SU-DHL-6 (cell line): ENCODE measurements at regions not wholly inside any gene's neighbourhood (a gene's known extent, or its start where the extent isn't known, plus 50 kb on each side); places are given as distances from the start of the nearest gene placed in this dataset.

Source experiments
- H2AFZ ChIP-seq: fragments of 200-600 bp; sonication (generic); 2 replicates; pipeline ENCODE4 v1.6.1; 2014; ENCODE audit warnings: low read depth, mild to moderate bottlenecking, moderate library complexity, mixed read lengths, antibody characterized with exemption, low read length; ENCODE audit not compliant: severe bottlenecking
- H3F3A ChIP-seq: fragments of 200-600 bp; shearing (Covaris generic); 2 replicates; pipeline ENCODE4 v1.6.0; 2016; ENCODE audit warnings: antibody characterized with exemption, mild to moderate bottlenecking; ENCODE audit not compliant: insufficient read depth
- H3K27ac ChIP-seq: fragments of 200-600 bp; sonication (generic); 2 replicates; pipeline ENCODE4 v1.5.1; 2016; ENCODE audit warnings: low read depth, mild to moderate bottlenecking, low read length, moderate library complexity, mixed read lengths
- H3K27me3 ChIP-seq: fragments of 200-600 bp; sonication (generic), shearing (Covaris generic); 2 replicates; pipeline ENCODE4 v1.6.0; 2014; ENCODE audit warnings: mild to moderate bottlenecking, low read length
- H3K36me3 ChIP-seq: fragments of 200-600 bp; sonication (generic); 2 replicates; pipeline ENCODE4 v1.6.1; 2014; ENCODE audit warnings: mild to moderate bottlenecking, low read length, mixed read lengths
- H3K4me2 ChIP-seq: fragments of 300-600, 200-600 bp; shearing (Covaris generic), sonication (generic); 2 replicates; pipeline ENCODE4 v1.6.0; 2014; ENCODE audit warnings: low read length, low read depth, mild to moderate bottlenecking; ENCODE audit not compliant: poor library complexity, severe bottlenecking
- H3K4me3 ChIP-seq: fragments of 200-600 bp; sonication (generic); 2 replicates; pipeline ENCODE4 v1.5.1; 2014; ENCODE audit warnings: antibody characterized with exemption, low read length, mild to moderate bottlenecking, mixed read lengths; ENCODE audit not compliant: insufficient read depth, poor library complexity, severe bottlenecking
- H3K79me2 ChIP-seq: fragments of 200-600 bp; sonication (generic); 2 replicates; pipeline ENCODE4 v1.6.1; 2014; ENCODE audit warnings: mild to moderate bottlenecking, low read length, moderate library complexity; ENCODE audit not compliant: insufficient read depth
- H3K9ac ChIP-seq: fragments of 200-600 bp; sonication (generic); 2 replicates; pipeline ENCODE4 v1.7.0; 2014; ENCODE audit warnings: mild to moderate bottlenecking, low read length
- H3K9me2 ChIP-seq: fragments of 200-600 bp; sonication (generic); replicated peaks from 2 replicates; pipeline ENCODE4 v1.6.1; 2014; ENCODE audit warnings: low read length; ENCODE audit not compliant: insufficient read depth
- H3K9me3 ChIP-seq: fragments of 200-600 bp; sonication (generic); 2 replicates; pipeline ENCODE4 v1.6.1; 2014; ENCODE audit warnings: low read length, mixed read lengths; ENCODE audit not compliant: insufficient read depth
- H4K20me1 ChIP-seq: fragments of 200-600 bp; sonication (generic); 2 replicates; pipeline ENCODE4 v1.6.1; 2014; ENCODE audit warnings: low read depth, mild to moderate bottlenecking, antibody characterized with exemption, low read length, moderate library complexity, mixed read lengths
- EZH2phosphoT487 ChIP-seq: fragments of 200-600 bp; sonication (generic), shearing (Covaris generic); conservative IDR thresholded peaks from 2 replicates; pipeline ENCODE4 v1.6.1; 2018; ENCODE audit warnings: mild to moderate bottlenecking, antibody characterized with exemption, low read length, moderate library complexity, mixed read lengths
- TF ChIP-seq, protein P1 (sequence below): fragments of 200-600 bp; sonication (generic); IDR thresholded peaks from one replicate; pipeline ENCODE4 v1.5.1; 2017; ENCODE audit warnings: antibody characterized with exemption, mild to moderate bottlenecking, low read length, moderate library complexity; ENCODE audit not compliant: insufficient read depth, poor library complexity, severe bottlenecking

DNA sequence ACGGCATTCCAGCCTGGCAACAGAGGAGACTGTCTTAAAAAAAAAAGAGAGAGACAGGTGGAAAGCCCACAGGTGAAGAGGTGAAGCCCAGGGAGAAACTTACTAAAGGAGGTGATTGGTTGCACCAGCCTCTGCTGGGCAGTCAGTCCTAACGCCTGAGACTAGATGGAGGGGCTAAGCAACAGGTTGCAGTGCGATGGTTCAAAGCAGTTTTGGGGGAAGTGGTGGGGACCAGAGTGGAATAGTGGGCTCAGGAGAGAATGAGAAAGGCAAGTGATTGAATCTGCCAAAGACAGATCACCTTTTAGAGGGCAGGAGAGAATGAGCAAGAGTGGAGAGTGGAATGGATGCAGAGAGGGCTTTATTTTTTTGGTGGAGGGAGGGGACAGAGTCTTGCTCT is 100.0 kb upstream of the KCTD7 start:
- H3K27me3 ChIP-seq, result no peaks in the 10 kb centered on the region
- no peaks in the 10 kb centered on the region for H3K79me2 ChIP-seq
- no peak overlapping the region for H2AFZ ChIP-seq
- H3K4me2 ChIP-seq, result no peak overlapping the region
- H4K20me1 ChIP-seq, result no peaks in the 10 kb centered on the region
- H3K9me3 ChIP-seq, result no peaks in the 10 kb centered on the region
- no peak overlapping the region for H3K4me3 ChIP-seq
- no peaks in the 10 kb centered on the region for H3F3A ChIP-seq
- H3K9ac ChIP-seq, result no peak overlapping the region
- no peaks in the 10 kb centered on the region for H3K9me2 ChIP-seq
- no peak overlapping the region for H3K27ac ChIP-seq
- H3K36me3 ChIP-seq, result no peaks in the 10 kb centered on the region
- TF ChIP-seq EZH2phosphoT487, result no peak
- TF ChIP-seq, protein P1, sequence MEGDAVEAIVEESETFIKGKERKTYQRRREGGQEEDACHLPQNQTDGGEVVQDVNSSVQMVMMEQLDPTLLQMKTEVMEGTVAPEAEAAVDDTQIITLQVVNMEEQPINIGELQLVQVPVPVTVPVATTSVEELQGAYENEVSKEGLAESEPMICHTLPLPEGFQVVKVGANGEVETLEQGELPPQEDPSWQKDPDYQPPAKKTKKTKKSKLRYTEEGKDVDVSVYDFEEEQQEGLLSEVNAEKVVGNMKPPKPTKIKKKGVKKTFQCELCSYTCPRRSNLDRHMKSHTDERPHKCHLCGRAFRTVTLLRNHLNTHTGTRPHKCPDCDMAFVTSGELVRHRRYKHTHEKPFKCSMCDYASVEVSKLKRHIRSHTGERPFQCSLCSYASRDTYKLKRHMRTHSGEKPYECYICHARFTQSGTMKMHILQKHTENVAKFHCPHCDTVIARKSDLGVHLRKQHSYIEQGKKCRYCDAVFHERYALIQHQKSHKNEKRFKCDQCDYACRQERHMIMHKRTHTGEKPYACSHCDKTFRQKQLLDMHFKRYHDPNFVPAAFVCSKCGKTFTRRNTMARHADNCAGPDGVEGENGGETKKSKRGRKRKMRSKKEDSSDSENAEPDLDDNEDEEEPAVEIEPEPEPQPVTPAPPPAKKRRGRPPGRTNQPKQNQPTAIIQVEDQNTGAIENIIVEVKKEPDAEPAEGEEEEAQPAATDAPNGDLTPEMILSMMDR, result no peak

DNA sequence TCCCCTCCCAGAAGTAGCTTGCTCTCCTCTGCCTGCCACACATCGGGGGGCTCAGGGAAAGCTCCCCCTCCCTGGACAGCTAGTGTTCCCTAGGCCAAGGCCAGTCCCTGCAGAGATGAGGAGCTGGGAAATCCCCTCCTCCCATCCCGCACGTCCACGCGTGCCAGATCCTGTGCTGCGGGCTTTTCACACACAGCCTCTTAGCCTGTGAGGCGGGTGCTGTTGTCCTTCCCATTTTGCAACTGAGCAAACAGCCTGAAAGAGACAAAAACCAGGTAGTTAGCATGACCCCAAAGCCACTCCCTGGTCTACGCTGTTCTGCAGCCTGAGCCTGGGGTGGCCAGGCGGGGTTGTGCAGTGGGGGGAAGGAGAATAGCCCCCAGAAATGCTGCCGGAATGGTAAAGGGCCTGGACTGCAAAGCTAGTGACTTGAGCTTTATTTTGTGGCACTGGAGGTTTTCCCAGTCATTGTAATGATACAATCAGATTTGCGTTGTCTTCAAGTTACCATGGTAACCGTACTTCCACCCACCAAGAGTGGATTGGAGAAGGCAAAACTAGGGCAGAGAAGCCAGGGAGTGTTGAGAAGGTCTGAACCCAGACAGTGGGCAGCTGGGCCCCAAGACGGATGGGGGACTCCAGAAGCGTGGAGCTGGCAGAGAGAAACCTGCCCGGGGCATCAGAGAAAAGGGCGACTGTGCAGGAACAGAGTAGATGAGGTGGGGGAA is 98.6 kb upstream of the KCTD7 start:
- no peaks in the 10 kb centered on the region for H3K36me3 ChIP-seq
- H3K9ac ChIP-seq, result no peak overlapping the region
- H3K4me3 ChIP-seq, result no peak overlapping the region
- H3K9me3 ChIP-seq, result no peaks in the 10 kb centered on the region
- no peak for TF ChIP-seq EZH2phosphoT487
- TF ChIP-seq, protein P1, result no peak
- no peaks in the 10 kb centered on the region for H3K9me2 ChIP-seq
- H4K20me1 ChIP-seq, result no peaks in the 10 kb centered on the region
- H3K27me3 ChIP-seq, result no peaks in the 10 kb centered on the region
- H2AFZ ChIP-seq, result no peak overlapping the region
- no peak overlapping the region for H3K27ac ChIP-seq
- no peaks in the 10 kb centered on the region for H3F3A ChIP-seq
- no peak overlapping the region for H3K4me2 ChIP-seq
- H3K79me2 ChIP-seq, result no peaks in the 10 kb centered on the region

DNA sequence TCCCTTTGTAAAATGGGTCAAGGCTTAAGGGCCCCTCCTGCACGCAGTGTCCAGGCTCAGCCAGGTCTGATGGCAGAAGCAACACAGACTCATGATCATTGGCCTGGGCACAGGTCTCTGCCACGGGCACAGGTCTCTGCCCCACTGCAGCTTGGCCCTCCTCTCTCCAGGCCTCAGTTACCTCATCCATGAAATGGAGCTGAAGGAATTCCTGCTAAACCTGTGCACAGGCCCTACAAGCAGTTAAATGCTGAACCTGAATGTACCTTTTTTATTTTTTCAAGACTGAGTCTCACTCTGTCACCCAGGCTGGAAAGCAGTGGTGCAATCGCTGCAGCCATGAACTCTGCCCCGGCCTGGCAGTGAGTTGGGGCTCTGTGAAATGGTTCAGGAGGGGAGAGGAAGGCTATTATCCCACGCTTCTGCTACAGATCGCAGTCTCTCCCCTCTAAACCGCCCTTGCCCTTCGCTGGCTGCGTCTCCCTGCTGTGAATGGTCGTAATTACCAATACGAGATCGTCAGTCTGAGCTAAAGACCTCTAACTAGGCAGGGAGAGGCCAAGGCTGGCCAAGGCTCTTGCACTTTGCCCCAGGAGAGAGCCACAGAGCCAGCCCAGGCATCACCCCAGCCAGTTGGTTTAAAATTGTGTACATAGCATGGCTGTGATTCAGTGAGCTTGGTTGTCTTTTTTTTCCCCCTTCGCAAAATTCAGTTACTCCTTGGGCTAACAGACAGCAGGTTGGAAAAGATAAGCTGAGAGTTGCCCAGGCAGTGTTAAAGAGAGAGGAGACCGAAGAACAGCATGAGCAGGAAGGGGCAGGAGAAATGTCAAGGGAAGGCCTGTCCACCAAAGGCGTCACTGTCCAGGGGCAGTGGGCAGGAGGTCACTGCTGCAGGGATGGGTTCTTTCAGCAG is 93.0 kb upstream of the KCTD7 start:
- Histone ChIP-seq H3F3A (no peaks in the 10 kb centered on the region), H3K27ac (no peak overlapping the region), H3K79me2 (no peaks in the 10 kb centered on the region), H3K9me3 (no peaks in the 10 kb centered on the region), H4K20me1 (no peaks in the 10 kb centered on the region), H3K9me2 (no peaks in the 10 kb centered on the region), H3K36me3 (no peaks in the 10 kb centered on the region), H2AFZ (no peak overlapping the region), H3K4me3 (no peak overlapping the region), H3K27me3 (no peaks in the 10 kb centered on the region), H3K4me2 (no peak overlapping the region), H3K9ac (no peak overlapping the region)
- TF ChIP-seq, protein P1, result no peak
- TF ChIP-seq EZH2phosphoT487, result no peak
